IPS-NIHi7 (cell line): ENCODE measurements at regions not wholly inside any gene's neighbourhood (a gene's known extent, or its start where the extent isn't known, plus 50 kb on each side); places are given as distances from the start of the nearest gene placed in this dataset.
A peak's percentile ranks its signal among the peaks of the same experiment; 100 is the strongest.

Experiments
- DNase-seq: peaks from one replicate; pipeline ENCODE4 v3.0.0; 2012; ENCODE audit warnings: mixed read lengths; ENCODE audit errors: extremely low spot score

DNA sequence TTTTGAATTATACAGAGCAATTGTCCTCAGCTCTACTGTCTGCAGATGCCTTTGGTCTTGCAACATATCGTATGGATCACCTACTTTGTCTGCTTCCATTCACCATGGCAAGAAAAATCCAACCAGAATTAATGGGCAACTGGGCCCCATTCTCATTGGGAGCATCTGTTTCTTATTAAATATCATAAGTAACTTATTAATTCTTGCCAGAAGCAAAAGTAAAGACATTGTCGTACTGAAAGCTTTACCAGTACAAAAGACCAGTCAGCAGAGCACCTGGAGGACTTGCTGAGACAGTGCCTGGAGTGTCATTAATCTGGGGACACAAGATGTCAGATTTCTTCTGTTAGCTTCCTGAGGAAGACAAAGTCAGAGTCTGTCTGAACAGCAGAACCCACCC is 404.5 kb downstream of the INHBA start:
- no peak for DNase-seq

DNA sequence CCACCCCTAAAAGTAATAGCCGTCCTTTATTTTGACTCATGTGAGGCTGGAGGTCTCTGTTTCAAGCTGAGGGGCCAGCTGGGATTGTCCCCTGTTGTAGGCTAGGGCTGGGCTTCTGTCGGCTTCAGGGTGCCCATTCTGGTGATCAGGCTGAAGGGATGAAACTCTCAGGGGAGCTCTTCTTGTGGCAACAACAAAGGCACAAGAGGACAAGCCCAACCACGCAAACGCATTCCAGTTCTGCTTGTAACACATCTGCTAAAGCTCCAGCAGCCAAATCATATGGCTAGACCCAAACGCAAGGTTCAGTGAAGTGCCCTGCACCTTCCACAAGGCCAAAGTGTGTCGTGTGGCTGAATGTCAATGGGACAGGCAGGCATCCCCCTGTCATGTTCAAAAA is 405.7 kb downstream of the INHBA start:
- no peak for DNase-seq

DNA sequence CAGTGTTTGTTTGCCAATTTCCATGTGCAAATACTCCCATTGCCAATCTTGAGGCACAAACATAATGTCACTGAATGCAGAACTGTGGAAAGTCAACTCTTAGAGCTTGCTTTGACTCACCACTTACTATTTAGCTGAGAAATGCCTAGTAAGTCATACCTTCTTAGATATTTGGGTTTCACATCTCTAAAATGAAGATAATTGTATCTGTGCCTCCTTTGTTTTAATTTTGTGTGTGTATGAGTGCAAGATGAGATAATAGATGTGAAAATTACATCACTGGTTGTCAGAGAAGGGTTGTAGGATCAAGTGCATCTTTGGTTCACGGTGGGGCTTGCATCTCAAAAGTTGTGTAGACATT is 407.5 kb downstream of the INHBA start:
- no peak for DNase-seq

DNA sequence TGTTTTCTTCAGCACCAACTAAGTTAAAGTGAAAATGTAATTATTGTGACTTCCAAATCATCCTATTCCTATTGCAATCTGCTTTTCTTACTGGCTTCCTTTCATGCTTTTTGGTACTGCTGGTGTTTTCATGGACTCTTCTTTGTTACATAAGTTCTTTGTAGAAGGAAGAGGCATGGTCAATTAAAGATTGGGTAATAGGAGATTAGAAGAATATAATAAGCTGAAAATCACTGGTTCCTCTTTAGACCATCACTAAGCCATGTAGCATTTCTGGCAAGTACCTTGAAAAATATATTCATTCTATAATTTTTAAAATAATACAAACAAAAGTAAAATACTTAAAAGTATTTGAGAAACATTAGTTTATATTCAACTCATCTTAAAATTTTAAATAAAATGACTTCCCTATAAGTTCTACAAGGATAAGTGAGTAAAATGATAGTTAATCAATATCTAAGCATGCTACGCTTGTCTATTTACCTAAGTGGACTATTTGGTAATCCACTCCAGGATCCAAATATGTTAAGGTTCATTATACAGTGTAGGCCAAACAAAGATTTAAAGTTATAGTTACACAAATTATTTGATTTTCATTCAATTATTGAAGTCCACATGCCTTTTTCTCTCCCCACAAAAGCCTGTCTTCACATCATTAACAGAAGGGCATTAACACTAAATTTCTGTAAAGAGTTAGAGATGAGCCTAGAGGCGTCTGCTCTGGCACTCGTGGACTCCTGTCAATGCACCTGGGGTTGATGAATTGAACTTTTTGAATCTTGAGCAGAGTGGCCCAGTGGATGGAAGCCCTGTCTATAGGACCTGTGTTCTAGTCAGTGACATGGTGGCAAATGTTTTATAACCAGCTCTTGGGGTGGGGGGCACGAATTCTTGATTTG is 408.1 kb downstream of the INHBA start:
- DNase-seq = no peak

DNA sequence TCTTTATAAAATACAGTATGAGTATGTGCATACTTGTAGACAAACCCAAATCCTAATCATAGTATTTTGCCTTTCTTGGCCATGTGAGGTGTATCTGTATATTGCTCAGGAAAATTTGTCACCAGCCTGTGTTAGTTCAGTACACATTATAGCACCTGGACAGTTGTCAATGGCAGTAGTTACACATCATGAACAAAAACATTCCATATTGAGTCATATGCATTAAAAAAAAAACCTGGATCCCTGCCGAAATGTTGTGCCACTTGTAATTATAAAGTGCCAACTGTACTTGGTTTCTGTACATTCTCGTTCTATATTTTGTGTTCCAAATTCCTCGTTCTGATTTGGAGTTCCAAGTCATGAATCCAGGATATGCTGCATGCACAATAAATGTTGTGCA is 410.4 kb downstream of the INHBA start:
- DNase-seq = no peak

DNA sequence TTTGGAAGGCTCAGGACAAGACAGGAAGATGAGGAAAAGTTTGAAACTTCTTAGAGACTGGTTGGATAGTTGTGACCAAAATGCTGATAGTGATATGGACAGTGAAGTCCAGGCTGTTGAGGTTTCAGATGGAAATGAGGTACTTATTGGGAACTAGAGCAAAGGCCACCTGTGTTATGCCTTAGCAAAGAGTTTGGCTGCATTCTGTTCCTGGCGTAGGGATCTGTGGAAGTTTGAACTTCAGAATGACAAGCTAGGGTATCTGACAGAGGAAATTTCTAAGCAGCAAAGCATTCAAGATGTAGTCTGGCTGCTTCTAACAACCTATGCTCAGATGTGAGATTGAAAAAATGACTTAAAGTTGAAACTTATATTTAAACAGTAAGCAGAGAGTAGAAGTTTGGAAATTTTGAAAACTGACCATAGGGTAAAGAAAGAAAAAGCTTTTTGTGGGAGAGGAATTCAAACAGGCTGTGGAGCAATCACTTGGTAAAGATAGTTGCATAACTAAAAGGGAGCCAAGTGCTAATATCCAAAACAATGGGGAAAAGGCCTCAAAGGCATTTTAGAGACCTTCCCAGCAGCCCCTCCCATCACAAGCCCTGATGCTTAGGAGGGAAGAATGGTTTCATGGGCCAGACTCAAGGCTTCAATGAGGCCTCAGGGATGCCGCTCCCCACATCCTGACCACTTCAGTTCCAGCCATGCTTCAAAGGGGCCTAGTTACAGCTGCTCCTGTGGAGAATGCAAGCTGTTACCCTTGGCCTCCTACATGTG is 415.1 kb downstream of the INHBA start:
- DNase-seq = peak; percentile 29

DNA sequence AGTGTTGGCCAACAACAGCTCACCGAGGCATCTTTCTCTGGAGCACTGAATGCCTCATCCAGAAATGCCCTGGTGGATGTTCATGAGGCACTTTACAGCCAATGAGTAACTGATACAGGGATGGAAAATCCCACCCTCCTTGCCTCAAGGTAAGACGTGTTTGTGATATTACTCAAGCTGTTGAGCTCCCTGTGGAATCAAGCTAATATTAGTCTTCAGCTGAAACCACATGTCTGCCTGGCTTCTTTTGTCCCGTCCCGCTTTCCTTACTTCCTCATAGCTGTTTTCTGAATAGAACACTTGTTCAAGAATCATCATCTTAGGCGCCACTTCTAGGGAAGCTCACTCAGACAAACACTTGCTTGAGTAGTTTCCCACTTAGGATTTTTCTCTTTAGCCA is 422.4 kb downstream of the INHBA start:
- no peak for DNase-seq

DNA sequence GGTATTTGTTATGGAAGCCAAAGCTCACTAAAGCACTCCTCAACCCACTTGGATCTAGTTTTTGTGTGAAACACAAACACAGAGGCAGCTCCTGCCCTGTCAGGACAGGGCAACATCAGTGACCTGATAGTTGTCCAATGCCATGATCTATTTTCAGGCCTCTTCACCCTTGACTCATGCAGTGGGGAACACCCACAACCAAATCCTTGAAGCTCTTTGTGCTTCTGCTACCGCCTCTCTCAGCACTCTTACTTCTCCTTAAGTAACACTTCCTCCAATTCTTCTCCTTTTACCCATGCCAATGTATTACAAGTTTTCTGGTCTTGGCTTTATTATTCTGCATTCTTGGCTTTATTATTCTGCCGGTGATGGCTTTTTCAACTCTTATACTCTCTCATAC is 425.3 kb downstream of the INHBA start:
- no peak for DNase-seq

DNA sequence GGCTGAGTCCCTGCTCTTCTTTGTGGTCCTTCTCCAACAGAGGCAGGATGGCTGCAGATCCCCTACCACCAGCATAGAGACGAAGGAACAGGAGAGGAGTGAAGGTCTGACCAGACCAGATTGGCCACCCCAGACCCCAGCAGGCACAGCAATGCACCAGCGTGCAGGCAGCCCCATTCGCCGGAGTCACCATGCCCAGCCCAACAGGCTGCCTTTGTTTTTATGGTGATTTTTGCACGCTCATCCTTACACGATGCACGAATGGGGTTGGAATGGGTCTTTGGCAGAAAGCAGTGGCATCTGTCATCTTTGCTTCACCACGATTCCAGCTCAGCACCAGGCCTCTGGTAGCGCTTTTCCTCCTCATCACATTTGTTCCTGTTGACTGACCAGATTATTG is 427.6 kb downstream of the INHBA start:
- no peak for DNase-seq

DNA sequence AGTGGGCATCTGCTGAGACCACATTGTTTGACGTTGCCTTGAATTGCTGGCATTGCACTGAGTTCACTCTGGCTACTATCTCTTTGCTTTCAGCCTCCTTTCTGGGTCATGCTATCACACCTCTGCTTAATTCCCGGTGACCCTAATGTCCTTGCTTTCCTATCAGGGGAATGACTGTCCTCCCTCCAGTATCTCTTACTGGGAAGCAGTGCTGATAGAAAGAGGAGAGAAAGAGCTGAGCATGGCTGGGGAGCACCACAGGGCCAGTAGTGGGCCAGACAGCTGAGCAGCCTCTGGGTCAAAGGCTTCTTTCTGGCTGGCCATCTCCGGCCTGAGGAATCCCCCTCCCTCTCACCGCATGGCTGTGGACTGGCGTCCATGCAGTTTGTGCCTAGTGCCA is 428.7 kb downstream of the INHBA start:
- no peak for DNase-seq

DNA sequence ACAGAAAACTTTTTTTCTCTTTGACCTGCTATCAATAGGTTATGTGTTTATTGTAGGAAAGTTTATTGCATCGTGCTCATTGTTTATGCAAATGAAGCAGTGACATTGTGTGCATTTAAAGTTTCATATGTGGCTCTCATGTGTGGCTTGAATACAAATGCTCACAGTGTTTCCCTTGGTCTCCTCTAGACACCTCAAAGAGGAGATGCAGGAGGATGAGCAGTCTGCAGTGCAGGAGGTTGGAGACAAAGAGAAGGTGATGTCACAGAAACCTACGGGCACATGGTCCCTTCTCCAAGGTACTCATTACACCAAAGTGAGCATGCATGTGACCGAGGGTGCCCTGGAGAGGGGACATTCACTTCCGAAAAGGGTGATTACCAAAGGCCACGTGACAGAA is 430.2 kb downstream of the INHBA start:
- DNase-seq = no peak

DNA sequence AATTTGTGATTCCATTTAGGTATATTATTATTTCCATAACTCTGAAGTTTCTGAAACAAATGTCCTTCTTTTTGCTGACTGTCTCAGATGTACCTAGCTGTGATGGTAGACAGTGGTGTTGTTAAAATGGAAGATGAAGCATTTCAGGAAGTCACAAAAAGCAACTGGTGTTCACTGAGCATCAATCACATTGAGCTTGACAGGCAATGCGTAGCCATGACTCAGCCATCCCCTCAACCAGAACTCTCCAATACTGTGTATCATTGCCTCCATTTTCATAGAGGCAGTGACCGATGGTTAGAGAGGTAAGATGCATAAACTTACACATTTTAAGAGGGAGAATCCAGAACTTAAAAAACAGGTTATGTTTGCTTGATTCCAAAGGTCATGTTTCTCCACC is 434.0 kb downstream of the INHBA start:
- DNase-seq = no peak

DNA sequence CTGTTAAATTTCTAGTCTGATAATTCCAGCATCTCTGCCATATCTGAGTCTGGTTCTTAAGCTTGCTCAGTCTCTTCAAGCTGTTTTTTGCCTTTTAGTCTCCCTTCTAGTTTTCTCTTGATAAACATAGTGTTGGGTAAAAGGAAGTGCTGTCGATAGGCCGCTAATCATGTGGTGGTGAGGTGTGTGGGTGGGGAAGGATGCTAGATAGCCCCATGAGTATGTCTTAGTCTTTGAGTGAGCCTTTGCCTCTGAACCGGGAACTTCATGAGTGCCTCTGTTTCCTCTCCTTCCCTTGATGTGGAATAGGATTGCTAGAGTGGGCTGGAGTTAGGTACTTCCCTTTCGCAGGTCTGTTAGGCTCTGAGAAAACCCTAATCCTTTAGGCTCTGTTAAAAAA is 441.8 kb downstream of the INHBA start:
- DNase-seq = no peak

DNA sequence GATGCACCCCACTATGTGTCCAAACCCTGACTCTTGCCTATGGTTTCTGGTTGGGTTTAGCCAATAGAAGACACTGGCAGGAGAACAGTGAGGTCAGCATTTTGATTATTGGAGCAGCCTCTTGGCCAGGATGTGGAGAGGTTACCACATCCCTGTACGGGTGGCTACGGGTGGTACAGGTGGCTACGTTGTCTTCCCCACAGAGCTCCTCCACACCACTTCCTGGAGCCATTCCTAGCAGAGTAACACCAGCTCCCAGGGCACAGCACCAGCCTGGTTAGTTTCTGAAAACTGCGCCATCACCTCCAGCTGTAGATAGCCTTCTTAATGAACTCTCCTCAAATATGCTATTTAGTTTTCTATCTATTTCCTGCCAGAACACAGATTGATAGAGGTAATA is 445.2 kb downstream of the INHBA start:
- no peak for DNase-seq

DNA sequence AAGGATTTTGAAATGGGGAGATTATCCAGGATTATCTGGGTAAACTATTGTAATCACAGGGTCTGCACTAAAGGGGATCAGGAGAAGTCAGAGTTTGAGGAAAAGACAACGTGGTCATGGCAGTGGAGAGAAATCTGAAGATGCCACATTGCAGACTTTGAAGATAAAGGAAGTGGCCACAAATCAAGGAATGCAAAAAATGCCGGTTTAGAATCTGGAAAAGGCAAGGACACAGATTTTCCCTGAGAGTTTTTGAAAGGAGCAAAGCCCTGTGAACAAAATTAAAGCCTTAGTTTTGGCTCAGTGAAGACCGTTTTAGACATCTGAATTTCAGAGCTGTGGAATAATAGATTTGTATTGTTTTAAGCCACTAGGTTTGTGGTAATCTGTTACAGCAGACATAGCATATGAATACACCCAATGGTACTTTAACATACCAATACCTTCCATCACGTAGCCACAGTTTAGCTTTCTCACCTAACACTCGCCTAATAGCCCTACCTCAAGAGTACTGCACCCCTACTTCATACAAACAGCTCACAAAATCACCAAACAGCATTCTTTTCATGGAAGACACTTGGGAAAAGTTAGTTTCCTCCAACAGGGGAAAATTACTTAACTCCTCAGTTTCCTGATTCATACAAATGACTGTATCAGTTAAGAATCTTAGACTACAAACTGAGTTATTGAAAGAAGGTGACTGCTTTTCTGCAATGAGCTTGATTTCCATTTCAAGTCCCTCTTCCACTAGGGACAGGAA is 446.5 kb downstream of the INHBA start:
- DNase-seq = no peak

DNA sequence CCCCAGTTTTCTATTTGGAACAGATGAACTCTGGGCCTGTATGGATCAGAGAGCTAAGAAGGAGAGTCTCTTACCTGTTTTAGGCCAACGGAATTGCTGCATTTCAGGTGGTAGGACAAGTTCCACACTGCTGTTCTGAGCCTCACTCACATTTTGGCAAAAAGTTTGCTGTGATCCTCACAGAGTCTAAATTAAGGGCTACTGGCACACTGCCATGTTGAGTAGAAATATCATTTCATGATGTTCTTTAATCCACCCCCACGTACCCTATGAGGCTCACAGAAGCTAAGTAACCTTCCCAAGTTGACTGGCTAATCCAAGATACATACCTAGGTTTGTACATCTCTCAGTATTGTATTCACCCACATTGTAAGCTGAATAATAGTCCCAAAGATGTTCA is 447.2 kb downstream of the INHBA start:
- DNase-seq = no peak

DNA sequence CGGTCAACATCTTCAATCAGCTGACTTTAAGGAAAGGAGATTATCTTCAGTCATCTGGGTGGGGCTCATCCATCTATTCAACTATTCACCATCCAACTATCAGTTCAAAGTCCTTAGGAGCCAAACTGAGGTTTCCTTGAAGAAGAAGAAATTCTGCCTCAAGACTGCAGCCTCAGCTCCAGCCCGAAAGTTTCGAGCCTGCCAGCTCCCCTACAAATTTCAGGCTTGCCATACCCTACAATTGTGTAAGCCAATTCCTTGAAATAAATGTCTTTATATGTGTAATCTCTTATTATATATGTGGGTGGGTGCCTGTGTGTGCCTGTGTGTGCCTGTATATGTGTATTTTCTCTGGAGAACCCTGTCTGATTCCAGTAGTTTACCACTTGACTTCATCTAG is 447.8 kb downstream of the INHBA start:
- no peak for DNase-seq

DNA sequence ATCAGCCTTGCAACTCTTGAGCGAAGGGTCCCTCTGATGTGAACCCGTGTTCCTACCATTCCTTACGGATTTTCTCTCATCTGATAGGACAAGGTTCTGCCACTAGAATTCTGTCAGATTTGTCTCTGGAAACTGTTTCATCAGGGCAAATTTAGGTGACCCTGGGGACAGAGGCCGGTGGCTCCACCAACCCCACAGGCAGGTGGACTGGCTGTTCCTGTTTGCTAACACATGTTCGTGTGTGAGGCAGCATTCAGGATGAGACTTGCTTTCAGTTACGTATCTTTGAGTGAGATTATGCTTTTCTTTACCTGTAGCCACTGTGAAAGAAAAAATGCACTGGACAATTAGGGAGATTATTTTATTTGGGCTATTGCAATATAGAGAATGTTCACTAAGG is 449.9 kb downstream of the INHBA start:
- DNase-seq = no peak

DNA sequence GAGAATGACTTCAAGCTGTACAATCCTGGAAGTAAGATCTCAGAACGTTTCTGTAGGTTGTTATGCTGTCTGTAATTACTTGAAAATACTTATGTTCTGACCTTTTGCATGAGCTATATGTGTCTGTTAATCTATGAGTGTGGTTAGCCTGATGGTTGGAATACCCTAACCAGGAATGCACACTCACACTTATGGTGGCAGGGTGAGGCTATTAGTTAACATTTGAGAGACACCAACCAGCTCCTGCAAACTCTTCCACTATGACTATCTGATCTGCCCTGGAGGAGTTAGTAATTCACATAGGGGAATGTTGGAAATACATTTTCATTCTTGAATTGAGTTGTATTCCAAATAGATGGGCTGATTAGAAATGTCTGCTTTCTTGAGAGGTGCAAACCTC is 450.3 kb downstream of the INHBA start:
- no peak for DNase-seq

DNA sequence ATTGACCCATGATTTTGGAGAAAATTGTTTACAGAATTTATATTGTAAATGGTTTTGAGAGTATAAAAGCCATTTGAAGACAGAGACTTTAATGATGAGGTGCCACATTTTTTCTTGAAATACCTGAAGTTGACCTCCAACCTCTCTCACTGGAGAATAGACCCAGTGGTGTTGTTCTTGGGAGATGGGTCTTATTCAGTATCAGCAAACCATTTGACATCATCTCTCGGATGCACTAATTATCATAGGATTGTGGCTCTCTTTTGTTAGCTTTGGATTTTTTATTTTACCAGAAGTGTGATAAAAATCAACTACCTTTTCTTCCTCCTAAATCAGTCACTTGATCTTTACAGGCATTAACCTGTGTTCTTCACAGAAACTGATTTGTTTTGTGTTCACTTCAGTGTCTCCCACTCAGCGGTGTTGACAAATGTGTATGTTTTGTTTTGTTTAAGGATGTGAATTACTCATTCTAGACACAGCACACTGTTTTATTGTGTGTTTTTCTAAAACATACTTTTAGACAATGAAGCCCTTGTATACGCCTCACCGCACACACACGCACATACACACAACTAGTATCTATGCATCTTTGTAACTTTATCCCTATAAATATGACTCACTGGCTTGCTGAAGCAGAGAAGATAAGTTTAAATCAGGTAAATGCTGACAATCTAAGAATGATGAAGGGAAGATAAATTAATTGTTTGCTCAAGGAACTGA is 455.6 kb downstream of the INHBA start:
- no peak for DNase-seq

DNA sequence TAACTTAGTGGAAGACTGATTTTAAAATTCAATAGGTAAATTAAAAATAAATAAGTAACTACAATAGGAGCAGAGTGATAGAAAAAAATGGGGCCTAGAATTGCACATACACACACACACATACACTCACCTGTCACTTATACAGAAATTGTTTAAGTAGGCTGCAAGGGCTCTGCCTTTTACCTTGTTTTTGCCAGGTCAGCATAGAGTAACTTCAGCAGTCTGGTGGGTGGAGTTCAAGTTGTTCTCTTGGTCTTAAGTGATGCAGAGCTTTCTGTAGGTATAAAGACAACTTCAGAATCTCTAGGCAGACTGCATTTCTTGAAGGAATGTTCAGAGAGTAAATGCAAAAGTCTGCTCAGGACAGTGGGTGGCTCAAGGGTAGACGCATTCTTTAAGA is 457.0 kb downstream of the INHBA start:
- DNase-seq = no peak

DNA sequence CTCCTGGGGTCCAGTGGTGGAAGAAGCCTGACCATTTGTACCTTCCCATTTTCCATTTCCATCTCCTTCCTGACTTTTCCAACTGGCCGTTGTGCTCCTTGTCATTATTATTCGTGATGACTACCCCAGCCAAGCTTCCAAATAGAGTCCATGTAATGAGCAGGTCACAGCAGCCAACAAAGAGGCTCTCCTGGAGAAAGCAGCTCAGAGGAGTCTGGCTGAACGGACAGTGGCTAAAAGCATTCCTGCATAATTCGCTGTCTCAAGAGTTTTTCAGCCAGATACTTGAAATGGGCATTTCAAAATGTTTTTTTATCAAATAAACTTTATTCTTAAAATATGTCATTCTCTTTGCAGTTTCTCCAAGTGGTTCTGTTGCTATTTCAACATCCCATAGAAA is 458.6 kb downstream of the INHBA start:
- DNase-seq = no peak
